ENCODE measurements at regions not wholly inside any gene's neighbourhood (a gene's known extent, or its start where the extent isn't known, plus 50 kb on each side); places are given as distances from the start of the nearest gene placed in this dataset.

DNA sequence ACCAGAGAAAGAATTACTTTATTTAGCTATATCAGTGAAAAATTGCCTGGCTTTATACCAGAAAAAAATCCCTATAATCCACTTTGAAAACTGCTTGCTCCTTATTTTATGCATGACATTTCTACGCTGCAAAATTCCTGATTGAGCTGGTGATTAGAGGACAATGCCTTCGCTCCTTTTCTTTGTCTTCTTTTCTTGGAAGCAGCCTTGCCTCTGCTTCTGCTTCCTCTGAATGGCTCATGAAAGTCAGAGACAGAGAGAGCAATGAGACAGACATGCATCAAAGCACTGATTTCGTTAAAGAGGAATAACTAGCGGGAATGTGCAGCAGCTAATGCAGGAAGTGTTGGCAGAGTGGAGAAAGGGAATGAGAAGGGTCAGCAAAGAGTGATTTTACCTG is 294.3 kb upstream of the IGFBP7 start:
- TF ChIP-seq, protein P1, sequence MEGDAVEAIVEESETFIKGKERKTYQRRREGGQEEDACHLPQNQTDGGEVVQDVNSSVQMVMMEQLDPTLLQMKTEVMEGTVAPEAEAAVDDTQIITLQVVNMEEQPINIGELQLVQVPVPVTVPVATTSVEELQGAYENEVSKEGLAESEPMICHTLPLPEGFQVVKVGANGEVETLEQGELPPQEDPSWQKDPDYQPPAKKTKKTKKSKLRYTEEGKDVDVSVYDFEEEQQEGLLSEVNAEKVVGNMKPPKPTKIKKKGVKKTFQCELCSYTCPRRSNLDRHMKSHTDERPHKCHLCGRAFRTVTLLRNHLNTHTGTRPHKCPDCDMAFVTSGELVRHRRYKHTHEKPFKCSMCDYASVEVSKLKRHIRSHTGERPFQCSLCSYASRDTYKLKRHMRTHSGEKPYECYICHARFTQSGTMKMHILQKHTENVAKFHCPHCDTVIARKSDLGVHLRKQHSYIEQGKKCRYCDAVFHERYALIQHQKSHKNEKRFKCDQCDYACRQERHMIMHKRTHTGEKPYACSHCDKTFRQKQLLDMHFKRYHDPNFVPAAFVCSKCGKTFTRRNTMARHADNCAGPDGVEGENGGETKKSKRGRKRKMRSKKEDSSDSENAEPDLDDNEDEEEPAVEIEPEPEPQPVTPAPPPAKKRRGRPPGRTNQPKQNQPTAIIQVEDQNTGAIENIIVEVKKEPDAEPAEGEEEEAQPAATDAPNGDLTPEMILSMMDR (IDR thresholded peaks at IDR 0.05; ENCODE audit: insufficient read depth, missing control alignments) = no peak
- FAIRE-seq = no peak
- no peak for DNase-seq (ENCODE audit: insufficient read length, low spot score)

- DNase-seq (ENCODE audit: insufficient read length, low spot score) (no peak), FAIRE-seq (no peak)
- TF ChIP-seq, protein P1 (IDR thresholded peaks at IDR 0.05; ENCODE audit: insufficient read depth, missing control alignments) = no peak
Observed at GRCh38 chr4:57403591-57403990, 293.4 kb upstream of the IGFBP7 start.

GRCh38 chr4:57401586-57401985 is 291.4 kb upstream of the IGFBP7 start:
- TF ChIP-seq, protein P1 (IDR thresholded peaks at IDR 0.05; ENCODE audit: insufficient read depth, missing control alignments) = no peak
- FAIRE-seq = no peak
- no peak for DNase-seq (ENCODE audit: insufficient read length, low spot score)

GRCh38 chr4:57378766-57379165 is 268.6 kb upstream of the IGFBP7 start:
- FAIRE-seq (no peak), DNase-seq (ENCODE audit: insufficient read length, low spot score) (no peak)
- TF ChIP-seq, protein P1 (IDR thresholded peaks at IDR 0.05; ENCODE audit: insufficient read depth, missing control alignments) = no peak

DNA sequence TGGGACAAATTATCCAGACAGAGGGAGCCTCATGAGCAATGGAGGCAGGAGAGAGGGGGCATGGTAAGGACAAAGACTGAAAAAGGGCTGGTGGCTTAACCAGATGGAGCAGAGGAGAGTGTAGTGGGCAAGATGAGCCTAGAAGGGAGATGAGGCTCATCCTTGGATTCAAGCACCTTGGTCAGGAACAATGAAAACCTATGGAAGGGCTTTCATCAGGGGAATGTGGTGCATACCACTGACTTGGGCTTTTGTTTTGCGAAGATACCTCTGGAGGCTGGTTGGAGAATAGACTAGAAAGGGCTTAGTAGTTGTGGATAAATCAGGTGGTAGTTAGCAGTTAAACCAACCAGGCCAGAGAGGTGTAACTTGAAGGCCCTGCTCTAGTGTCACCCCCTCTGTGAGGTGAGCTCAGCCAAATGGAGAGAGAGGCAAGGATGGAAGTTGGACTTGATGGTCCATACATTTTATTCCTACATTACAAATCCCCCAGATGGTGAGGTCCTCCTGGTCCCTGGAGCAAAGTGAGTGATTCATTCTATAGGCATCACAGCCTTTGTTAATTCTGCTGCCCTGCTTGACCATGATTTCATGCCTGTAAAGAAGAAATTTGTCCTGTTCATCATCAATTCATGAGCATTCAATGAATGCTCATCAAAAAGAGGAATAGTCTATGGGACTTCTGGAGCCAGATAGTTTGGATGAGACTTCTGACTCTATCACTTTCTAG is 264.8 kb upstream of the IGFBP7 start:
- FAIRE-seq (no peak), DNase-seq (ENCODE audit: insufficient read length, low spot score) (no peak)
- TF ChIP-seq, protein P1 (IDR thresholded peaks at IDR 0.05; ENCODE audit: insufficient read depth, missing control alignments) = no peak

- TF ChIP-seq, protein P1 (IDR thresholded peaks at IDR 0.05; ENCODE audit: insufficient read depth, missing control alignments) = no peak
- FAIRE-seq (no peak), DNase-seq (ENCODE audit: insufficient read length, low spot score) (no peak)
Observed at GRCh38 chr4:57373991-57374390, 263.8 kb upstream of the IGFBP7 start.

DNA sequence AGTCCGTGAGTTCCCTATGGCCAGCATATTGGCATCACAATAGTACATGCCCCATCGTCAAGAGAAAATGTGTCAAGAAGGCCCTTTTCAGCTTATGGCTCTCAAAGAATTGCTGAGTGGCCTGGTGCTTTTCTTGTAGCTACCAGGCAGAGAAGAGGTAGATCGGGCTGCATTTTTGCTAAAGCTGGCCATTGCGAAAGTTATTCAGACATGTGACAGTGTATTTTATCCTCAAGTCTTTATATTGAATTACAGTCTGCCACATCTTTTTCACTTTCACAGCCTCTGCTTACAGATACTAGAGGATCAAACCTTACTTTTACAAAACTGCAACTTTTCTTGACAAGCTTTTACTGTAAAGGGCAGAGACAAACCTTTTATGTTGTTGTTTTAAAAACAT is 261.5 kb upstream of the IGFBP7 start:
- FAIRE-seq (no peak), DNase-seq (ENCODE audit: insufficient read length, low spot score) (no peak)
- TF ChIP-seq, protein P1 (IDR thresholded peaks at IDR 0.05; ENCODE audit: insufficient read depth, missing control alignments) = no peak

Measured in D721Med (cell line).